ENCODE measurements at regions not wholly inside any gene's neighbourhood (a gene's known extent, or its start where the extent isn't known, plus 50 kb on each side); places are given as distances from the start of the nearest gene placed in this dataset.
"Not testable (repeated sequence)": the region's sequence is repeated elsewhere in the genome, so short reads cannot be mapped to it uniquely, and the experiment has no call there.

DNA sequence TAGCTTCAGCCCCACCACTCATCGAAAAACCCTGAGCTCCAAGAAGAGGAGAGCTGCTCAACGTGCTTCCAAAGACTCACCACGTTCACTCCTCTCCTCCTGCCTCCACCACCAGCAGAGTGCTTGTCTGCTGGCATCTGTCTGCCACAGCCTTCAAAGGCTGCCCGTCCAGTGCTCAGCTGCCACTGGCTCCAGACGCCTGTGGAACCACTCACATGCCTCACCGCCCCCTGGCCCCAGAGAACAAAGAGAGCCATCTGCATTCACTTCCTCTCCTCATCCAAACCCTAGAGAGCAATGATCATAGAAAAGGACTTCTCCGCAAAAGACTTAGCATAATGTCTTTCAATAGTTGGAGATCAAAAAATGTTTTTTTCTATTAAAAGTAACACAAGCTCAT is 108.1 kb downstream of the GOLGA6L6 start:
- not testable (repeated sequence) for TF ChIP-seq BHLHE40 (IDR thresholded peaks at IDR 0.05; ENCODE audit: borderline replicate concordance); NFRKB (IDR thresholded peaks at IDR 0.05); ARNT (IDR thresholded peaks at IDR 0.05); ZNF384 (IDR thresholded peaks at IDR 0.05); SUZ12 (IDR thresholded peaks at IDR 0.05); SP1 (IDR thresholded peaks at IDR 0.05); FOXM1 (IDR thresholded peaks at IDR 0.05; ENCODE audit: borderline replicate concordance); HDGF (IDR thresholded peaks at IDR 0.05; ENCODE audit: borderline replicate concordance)
- TF ChIP-seq, protein P1, sequence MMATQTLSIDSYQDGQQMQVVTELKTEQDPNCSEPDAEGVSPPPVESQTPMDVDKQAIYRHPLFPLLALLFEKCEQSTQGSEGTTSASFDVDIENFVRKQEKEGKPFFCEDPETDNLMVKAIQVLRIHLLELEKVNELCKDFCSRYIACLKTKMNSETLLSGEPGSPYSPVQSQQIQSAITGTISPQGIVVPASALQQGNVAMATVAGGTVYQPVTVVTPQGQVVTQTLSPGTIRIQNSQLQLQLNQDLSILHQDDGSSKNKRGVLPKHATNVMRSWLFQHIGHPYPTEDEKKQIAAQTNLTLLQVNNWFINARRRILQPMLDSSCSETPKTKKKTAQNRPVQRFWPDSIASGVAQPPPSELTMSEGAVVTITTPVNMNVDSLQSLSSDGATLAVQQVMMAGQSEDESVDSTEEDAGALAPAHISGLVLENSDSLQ (IDR thresholded peaks at IDR 0.05): not testable (repeated sequence)

All from HEK293T (cell line).